ENCODE measurements at regions not wholly inside any gene's neighbourhood (a gene's known extent, or its start where the extent isn't known, plus 50 kb on each side); places are given as distances from the start of the nearest gene placed in this dataset.

DNA sequence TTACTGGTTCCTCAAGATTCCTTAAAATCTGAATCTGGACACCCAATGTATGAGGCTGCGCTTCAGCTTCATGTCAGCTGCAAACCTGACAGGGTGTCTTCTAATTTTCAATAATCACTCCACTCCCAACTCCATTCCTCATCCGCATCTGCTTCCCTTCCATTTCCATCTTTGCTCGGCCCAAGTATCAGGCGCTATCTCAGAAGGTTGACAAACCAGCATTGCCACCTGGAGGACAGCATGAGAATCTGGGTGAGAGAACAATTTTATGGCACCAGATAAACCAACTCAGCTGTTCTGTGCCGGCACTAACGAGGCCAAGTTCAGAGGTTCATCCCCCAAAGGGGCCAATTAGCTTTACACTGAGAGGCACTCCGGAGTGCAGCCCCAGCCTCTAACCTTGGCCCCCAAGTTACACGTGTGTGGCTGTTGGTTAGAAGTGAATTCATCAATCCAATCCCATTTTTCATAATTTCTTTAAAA, 79.1 kb upstream of the LMO2 start (continued):
- TF ChIP-seq, protein P1, sequence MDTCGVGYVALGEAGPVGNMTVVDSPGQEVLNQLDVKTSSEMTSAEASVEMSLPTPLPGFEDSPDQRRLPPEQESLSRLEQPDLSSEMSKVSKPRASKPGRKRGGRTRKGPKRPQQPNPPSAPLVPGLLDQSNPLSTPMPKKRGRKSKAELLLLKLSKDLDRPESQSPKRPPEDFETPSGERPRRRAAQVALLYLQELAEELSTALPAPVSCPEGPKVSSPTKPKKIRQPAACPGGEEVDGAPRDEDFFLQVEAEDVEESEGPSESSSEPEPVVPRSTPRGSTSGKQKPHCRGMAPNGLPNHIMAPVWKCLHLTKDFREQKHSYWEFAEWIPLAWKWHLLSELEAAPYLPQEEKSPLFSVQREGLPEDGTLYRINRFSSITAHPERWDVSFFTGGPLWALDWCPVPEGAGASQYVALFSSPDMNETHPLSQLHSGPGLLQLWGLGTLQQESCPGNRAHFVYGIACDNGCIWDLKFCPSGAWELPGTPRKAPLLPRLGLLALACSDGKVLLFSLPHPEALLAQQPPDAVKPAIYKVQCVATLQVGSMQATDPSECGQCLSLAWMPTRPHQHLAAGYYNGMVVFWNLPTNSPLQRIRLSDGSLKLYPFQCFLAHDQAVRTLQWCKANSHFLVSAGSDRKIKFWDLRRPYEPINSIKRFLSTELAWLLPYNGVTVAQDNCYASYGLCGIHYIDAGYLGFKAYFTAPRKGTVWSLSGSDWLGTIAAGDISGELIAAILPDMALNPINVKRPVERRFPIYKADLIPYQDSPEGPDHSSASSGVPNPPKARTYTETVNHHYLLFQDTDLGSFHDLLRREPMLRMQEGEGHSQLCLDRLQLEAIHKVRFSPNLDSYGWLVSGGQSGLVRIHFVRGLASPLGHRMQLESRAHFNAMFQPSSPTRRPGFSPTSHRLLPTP (IDR thresholded peaks at IDR 0.05; ENCODE audit: borderline replicate concordance, extremely low read depth, insufficient read length), result no peak
- peak; percentile 40; the same call in 1 of the 2 replicates for TF ChIP-seq ATF7 (IDR thresholded peaks at IDR 0.05)
- no peak for TF ChIP-seq ZNF124 (CRISPR knock-in tag; IDR thresholded peaks at IDR 0.05)
- TF ChIP-seq ATF1 (CRISPR knock-in tag; IDR thresholded peaks at IDR 0.05), result no peak
- TF ChIP-seq ATF1 (tag; IDR thresholded peaks at IDR 0.05), result no peak
- TF ChIP-seq, protein P2, sequence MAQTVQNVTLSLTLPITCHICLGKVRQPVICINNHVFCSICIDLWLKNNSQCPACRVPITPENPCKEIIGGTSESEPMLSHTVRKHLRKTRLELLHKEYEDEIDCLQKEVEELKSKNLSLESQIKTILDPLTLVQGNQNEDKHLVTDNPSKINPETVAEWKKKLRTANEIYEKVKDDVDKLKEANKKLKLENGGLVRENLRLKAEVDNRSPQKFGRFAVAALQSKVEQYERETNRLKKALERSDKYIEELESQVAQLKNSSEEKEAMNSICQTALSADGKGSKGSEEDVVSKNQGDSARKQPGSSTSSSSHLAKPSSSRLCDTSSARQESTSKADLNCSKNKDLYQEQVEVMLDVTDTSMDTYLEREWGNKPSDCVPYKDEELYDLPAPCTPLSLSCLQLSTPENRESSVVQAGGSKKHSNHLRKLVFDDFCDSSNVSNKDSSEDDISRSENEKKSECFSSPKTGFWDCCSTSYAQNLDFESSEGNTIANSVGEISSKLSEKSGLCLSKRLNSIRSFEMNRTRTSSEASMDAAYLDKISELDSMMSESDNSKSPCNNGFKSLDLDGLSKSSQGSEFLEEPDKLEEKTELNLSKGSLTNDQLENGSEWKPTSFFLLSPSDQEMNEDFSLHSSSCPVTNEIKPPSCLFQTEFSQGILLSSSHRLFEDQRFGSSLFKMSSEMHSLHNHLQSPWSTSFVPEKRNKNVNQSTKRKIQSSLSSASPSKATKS (CRISPR knock-in tag; IDR thresholded peaks at IDR 0.05), result no peak
- no peak for TF ChIP-seq HMG20A (CRISPR knock-in tag; conservative IDR thresholded peaks at IDR 0.05)
- TF ChIP-seq MCM7 (IDR thresholded peaks at IDR 0.05), result no peak
- TF ChIP-seq NR1H2 (CRISPR knock-in tag; IDR thresholded peaks at IDR 0.05), result no peak
- TF ChIP-seq MEIS2 (IDR thresholded peaks at IDR 0.05; ENCODE audit: partially characterized antibody), result no peak
- TF ChIP-seq JUNB (CRISPR knock-in tag; conservative IDR thresholded peaks at IDR 0.05), result no peak
- TF ChIP-seq HNRNPUL1 (IDR thresholded peaks at IDR 0.05; ENCODE audit: low read length), result no peak
- TF ChIP-seq ZFP30 (CRISPR knock-in tag; IDR thresholded peaks at IDR 0.05; ENCODE audit: borderline replicate concordance), result no peak
- TF ChIP-seq ZNF699 (CRISPR knock-in tag; IDR thresholded peaks at IDR 0.05; ENCODE audit: insufficient replicate concordance), result no peak
- TF ChIP-seq ZNF197 (CRISPR knock-in tag; IDR thresholded peaks at IDR 0.05; ENCODE audit: low read depth), result no peak
- TF ChIP-seq PHTF2 (CRISPR knock-in tag; IDR thresholded peaks at IDR 0.05), result no peak
- no peak for TF ChIP-seq MAZ (CRISPR knock-in tag; conservative IDR thresholded peaks at IDR 0.05 in 1 of 2, IDR thresholded peaks at IDR 0.05 in 1 of 2)
- TF ChIP-seq MTA2 (IDR thresholded peaks at IDR 0.05; ENCODE audit: low read depth), result no peak
- TF ChIP-seq TEAD4 (IDR thresholded peaks at IDR 0.05; ENCODE audit: low read length), result peak; percentile 42; the same call in 1 of the 2 replicates
- TF ChIP-seq TEAD4 (CRISPR knock-in tag; IDR thresholded peaks at IDR 0.05; ENCODE audit: borderline replicate concordance), result no peak
- TF ChIP-seq IFI16 (CRISPR knock-in tag; IDR thresholded peaks at IDR 0.05), result no peak
- TF ChIP-seq NR2C1 (IDR thresholded peaks at IDR 0.05), result no peak
- TF ChIP-seq NR2C1 (tag; IDR thresholded peaks at IDR 0.05), result no peak
- 0 out of 2 replicates have a peak, but pooled peaks have one; percentile 68 for TF ChIP-seq NBN (IDR thresholded peaks at IDR 0.05; ENCODE audit: low read depth)
- no peak for TF ChIP-seq ZNF75A (CRISPR knock-in tag; IDR thresholded peaks at IDR 0.05)
- TF ChIP-seq ETV5 (CRISPR knock-in tag; IDR thresholded peaks at IDR 0.05; ENCODE audit: low read depth), result no peak
- no peak for TF ChIP-seq KDM2B (CRISPR knock-in tag; IDR thresholded peaks at IDR 0.05)

All from K562 (cell line).